Vagina (tissue), 2 donors: ENCODE measurements at regions not wholly inside any gene's neighbourhood (a gene's known extent, or its start where the extent isn't known, plus 50 kb on each side); places are given as distances from the start of the nearest gene placed in this dataset.

ENCODE experiments used
- DNase-seq, 2 donors: peaks; one replicate each; pipeline ENCODE4 v3.0.0-alpha.2; 2017; ENCODE audit errors: extremely low spot score in 2 of 2
- H3K27ac ChIP-seq: fragments of 200-600 bp; sonication (generic); one replicate; pipeline ENCODE4 v1.5.1; 2019
- H3K27me3 ChIP-seq: fragments of 200-600 bp; sonication (generic); one replicate; pipeline ENCODE4 v1.5.1; 2019
- H3K36me3 ChIP-seq, 2 donors: fragments of 200-600 bp; sonication (generic); one replicate each; pipeline ENCODE4 v1.5.1; 2017 to 2019
- H3K4me1 ChIP-seq: fragments of 200-600 bp; sonication (generic); one replicate; pipeline ENCODE4 v1.5.1; 2019
- H3K4me3 ChIP-seq, 2 donors: fragments of 200-600 bp; sonication (generic); 1 replicate in 1 of 2; 2 replicates in 1 of 2; pipeline ENCODE4 v1.5.1; 2016 to 2019
- H3K9me3 ChIP-seq: fragments of 200-600 bp; sonication (generic); one replicate; pipeline ENCODE4 v1.5.1; 2019
- POLR2A ChIP-seq, 2 donors: fragments of 450-650 bp; IDR thresholded peaks; one replicate each; pipeline ENCODE4 v1.6.1; 2017; ENCODE audit warnings: antibody characterized with exemption in 2 of 2, mild to moderate bottlenecking in 2 of 2, moderate library complexity in 2 of 2
- POLR2AphosphoS5 ChIP-seq, 2 donors: sonication (generic); formaldehyde crosslinking; IDR thresholded peaks; one replicate each; pipeline ENCODE4 v1.9.0; 2017; ENCODE audit warnings: antibody characterized with exemption in 2 of 2, mild to moderate bottlenecking in 2 of 2, low read depth in 1 of 2; ENCODE audit not compliant: insufficient read depth in 1 of 2
- intact Hi-C: fragments of 100-400 bp; cut with DNase I; formaldehyde crosslinking; loops from one replicate; pipeline ENCODE4 v1.15.1; 2023
- TF ChIP-seq, protein P1 (sequence below), 3 experiments: fragments of 450-650 bp in 2 of 3; fragments of 200-600 bp in 1 of 3; sonication (generic) in 1 of 3; IDR thresholded peaks; one replicate each; pipeline ENCODE4 v1.5.1; 2017 to 2019; ENCODE audit warnings: antibody characterized with exemption in 3 of 3, mild to moderate bottlenecking in 2 of 3, moderate library complexity in 2 of 3

DNA sequence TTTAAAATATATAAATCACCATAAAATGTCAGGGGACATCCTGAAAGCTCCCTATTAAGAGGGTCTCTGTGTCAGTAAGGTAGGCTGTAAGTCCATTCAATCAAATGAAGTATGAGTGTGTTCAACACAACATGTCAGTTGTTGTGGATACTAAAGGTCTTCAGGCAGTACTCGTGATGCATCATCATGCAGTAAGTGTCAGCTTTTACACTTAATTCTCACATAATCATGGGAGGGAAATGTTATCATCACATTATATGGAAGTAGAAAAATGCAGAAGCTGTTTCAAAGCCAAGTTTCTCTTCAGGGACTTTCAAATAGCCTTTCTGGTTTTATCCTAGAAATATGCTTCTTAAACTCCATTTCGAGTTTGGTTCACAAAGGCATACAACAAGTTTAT lies 477.1 kb upstream of the ID2 start:
- no peak for TF ChIP-seq POLR2AphosphoS5 (IDR thresholded peaks at IDR 0.05; ENCODE audit: insufficient read depth in 1 of 2, low read depth in 1 of 2)
- TF ChIP-seq, protein P1, sequence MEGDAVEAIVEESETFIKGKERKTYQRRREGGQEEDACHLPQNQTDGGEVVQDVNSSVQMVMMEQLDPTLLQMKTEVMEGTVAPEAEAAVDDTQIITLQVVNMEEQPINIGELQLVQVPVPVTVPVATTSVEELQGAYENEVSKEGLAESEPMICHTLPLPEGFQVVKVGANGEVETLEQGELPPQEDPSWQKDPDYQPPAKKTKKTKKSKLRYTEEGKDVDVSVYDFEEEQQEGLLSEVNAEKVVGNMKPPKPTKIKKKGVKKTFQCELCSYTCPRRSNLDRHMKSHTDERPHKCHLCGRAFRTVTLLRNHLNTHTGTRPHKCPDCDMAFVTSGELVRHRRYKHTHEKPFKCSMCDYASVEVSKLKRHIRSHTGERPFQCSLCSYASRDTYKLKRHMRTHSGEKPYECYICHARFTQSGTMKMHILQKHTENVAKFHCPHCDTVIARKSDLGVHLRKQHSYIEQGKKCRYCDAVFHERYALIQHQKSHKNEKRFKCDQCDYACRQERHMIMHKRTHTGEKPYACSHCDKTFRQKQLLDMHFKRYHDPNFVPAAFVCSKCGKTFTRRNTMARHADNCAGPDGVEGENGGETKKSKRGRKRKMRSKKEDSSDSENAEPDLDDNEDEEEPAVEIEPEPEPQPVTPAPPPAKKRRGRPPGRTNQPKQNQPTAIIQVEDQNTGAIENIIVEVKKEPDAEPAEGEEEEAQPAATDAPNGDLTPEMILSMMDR (IDR thresholded peaks at IDR 0.05): no peak
- no peak for TF ChIP-seq POLR2A (IDR thresholded peaks at IDR 0.05)
- intact Hi-C loops: no loop called here
- Histone ChIP-seq H3K36me3 (no peaks in the 10 kb centered on the region), H3K27me3 (no peaks in the 10 kb centered on the region), H3K4me1 (no peaks in the 10 kb centered on the region), H3K9me3 (no peaks in the 10 kb centered on the region), H3K4me3 (no peak overlapping the region), H3K27ac (no peak overlapping the region)
- DNase-seq: no peak

DNA sequence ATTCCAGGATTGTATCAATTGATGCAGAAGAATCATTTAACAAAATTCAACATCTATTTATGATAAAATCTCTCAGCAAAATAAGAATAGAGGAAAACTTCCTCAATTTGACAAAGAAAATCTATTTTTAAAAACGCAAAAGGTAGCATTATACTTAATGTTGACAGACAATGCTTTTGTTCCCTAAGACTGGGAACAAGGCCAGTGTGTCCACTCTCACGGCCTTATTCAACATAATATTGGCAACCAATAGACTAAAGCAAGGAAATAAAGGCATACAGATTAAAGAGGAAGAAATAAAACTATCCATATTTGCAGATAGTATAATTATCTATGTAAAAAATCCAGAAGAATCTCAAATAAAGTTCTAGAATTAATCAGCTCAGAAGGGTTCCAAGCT lies 472.4 kb upstream of the ID2 start:
- Histone ChIP-seq H3K4me1 (no peaks in the 10 kb centered on the region), H3K4me3 (no peak overlapping the region), H3K9me3 (no peaks in the 10 kb centered on the region), H3K27ac (no peak overlapping the region), H3K27me3 (no peaks in the 10 kb centered on the region), H3K36me3 (no peaks in the 10 kb centered on the region)
- no peak for DNase-seq
- intact Hi-C loops: no loop called here
- TF ChIP-seq POLR2AphosphoS5 (IDR thresholded peaks at IDR 0.05; ENCODE audit: insufficient read depth in 1 of 2, low read depth in 1 of 2) (no peak), POLR2A (IDR thresholded peaks at IDR 0.05) (no peak)
- TF ChIP-seq, protein P1 (IDR thresholded peaks at IDR 0.05): no peak

GRCh38 chr2:8211384-8211783 lies 470.5 kb upstream of the ID2 start:
- Histone ChIP-seq H3K27me3 (no peaks in the 10 kb centered on the region), H3K9me3 (no peaks in the 10 kb centered on the region), H3K36me3 (no peaks in the 10 kb centered on the region), H3K4me1 (no peaks in the 10 kb centered on the region), H3K27ac (no peak overlapping the region), H3K4me3 (no peak overlapping the region)
- TF ChIP-seq, protein P1 (IDR thresholded peaks at IDR 0.05): no peak
- TF ChIP-seq POLR2A (IDR thresholded peaks at IDR 0.05): no peak
- no peak for TF ChIP-seq POLR2AphosphoS5 (IDR thresholded peaks at IDR 0.05; ENCODE audit: insufficient read depth in 1 of 2, low read depth in 1 of 2)
- no peak for DNase-seq
- intact Hi-C loops: no loop called here

DNA sequence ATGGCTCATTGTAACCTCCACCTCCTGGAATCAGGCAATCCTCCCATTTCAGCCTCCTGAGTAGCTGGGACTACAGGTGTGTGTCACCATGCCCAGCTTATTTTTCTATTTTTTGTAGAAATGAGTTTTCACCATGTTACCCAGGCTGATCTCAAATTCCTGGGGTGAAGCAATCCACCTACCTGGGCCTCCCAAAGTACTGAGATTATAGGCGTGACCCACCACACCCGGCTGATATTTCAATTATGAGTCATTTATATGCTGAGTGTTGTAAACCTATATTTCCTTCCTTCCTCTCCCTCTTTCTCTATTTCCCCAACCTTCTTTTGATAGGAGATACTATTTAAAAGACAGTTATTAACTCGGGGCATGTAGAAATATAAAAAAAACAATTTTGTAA lies 469.6 kb upstream of the ID2 start:
- intact Hi-C loops: no loop called here
- Histone ChIP-seq H3K27ac (no peak overlapping the region), H3K36me3 (no peaks in the 10 kb centered on the region), H3K4me1 (no peaks in the 10 kb centered on the region), H3K9me3 (no peaks in the 10 kb centered on the region), H3K4me3 (no peak overlapping the region), H3K27me3 (no peaks in the 10 kb centered on the region)
- TF ChIP-seq POLR2AphosphoS5 (IDR thresholded peaks at IDR 0.05; ENCODE audit: insufficient read depth in 1 of 2, low read depth in 1 of 2): no peak
- TF ChIP-seq, protein P1 (IDR thresholded peaks at IDR 0.05): no peak
- no peak for TF ChIP-seq POLR2A (IDR thresholded peaks at IDR 0.05)
- DNase-seq: no peak

- Histone ChIP-seq H3K9me3 (no peaks in the 10 kb centered on the region), H3K36me3 (no peaks in the 10 kb centered on the region), H3K27ac (no peak overlapping the region), H3K4me3 (no peak overlapping the region), H3K4me1 (peaks cover 9% of the 10 kb centered on the region), H3K27me3 (no peaks in the 10 kb centered on the region)
- TF ChIP-seq, protein P1 (IDR thresholded peaks at IDR 0.05): no peak
- TF ChIP-seq POLR2A (IDR thresholded peaks at IDR 0.05): no peak
- no peak for TF ChIP-seq POLR2AphosphoS5 (IDR thresholded peaks at IDR 0.05; ENCODE audit: insufficient read depth in 1 of 2, low read depth in 1 of 2)
- intact Hi-C loops: no loop called here
- no peak for DNase-seq
Measured at GRCh38 chr2:8214036-8214615, 467.7 kb upstream of the ID2 start.
